RWPE1 (cell line): ENCODE measurements at regions not wholly inside any gene's neighbourhood (a gene's known extent, or its start where the extent isn't known, plus 50 kb on each side); places are given as distances from the start of the nearest gene placed in this dataset.

Source experiments
- CTCF ChIA-PET: fragments of 350-600 bp; sonication (Branson Sonifier 250); formaldehyde crosslinking; extraction: SDS; loops from one replicate; lab custom pipeline; 2021; lab: Yijun Ruan, JAX
- POLR2A ChIA-PET: fragments of 400-600 bp; formaldehyde crosslinking; extraction: SDS; loops from one replicate; lab custom pipeline; 2020; ENCODE audit warnings: antibody characterized with exemption; ENCODE audit not compliant: low non-redundant PET; lab: Yijun Ruan, JAX
- DNase-seq: peaks from one replicate; pipeline ENCODE4 v3.0.0; 2012; ENCODE audit warnings: low spot score
- H3K27ac ChIP-seq: fragments of 450-650 bp; 2 replicates; pipeline ENCODE4 v1.5.1; 2017
- TF ChIP-seq, protein P1 (sequence below): fragments of 450-650 bp; conservative IDR thresholded peaks from 2 replicates; pipeline ENCODE4 v1.5.1; 2017; ENCODE audit warnings: low read depth, mild to moderate bottlenecking

DNA sequence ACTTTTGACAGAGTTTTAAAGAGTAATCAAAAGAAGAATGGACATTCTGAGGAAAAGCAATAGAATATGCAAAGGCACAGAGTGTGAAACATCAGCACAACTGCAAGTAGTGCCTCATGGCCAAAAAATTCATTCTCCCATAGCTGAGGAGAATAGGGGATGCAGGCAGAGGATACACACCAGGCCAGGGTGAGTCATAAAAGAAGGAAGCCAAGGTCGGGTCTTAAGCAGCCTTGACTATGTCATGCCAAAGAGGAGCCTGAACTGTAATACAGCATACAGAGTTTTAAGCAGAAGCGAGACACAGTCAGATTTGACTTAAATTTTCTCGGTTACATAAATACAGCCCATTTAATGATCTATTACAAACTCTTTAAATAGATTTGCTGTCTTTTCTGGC is 165.0 kb downstream of the LNPK start:
- TF ChIP-seq, protein P1, sequence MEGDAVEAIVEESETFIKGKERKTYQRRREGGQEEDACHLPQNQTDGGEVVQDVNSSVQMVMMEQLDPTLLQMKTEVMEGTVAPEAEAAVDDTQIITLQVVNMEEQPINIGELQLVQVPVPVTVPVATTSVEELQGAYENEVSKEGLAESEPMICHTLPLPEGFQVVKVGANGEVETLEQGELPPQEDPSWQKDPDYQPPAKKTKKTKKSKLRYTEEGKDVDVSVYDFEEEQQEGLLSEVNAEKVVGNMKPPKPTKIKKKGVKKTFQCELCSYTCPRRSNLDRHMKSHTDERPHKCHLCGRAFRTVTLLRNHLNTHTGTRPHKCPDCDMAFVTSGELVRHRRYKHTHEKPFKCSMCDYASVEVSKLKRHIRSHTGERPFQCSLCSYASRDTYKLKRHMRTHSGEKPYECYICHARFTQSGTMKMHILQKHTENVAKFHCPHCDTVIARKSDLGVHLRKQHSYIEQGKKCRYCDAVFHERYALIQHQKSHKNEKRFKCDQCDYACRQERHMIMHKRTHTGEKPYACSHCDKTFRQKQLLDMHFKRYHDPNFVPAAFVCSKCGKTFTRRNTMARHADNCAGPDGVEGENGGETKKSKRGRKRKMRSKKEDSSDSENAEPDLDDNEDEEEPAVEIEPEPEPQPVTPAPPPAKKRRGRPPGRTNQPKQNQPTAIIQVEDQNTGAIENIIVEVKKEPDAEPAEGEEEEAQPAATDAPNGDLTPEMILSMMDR = no peak
- DNase-seq = no peak
- ChIA-PET POLR2A (no interaction called here), CTCF (no interaction called here)
- H3K27ac ChIP-seq = no peak overlapping the region

DNA sequence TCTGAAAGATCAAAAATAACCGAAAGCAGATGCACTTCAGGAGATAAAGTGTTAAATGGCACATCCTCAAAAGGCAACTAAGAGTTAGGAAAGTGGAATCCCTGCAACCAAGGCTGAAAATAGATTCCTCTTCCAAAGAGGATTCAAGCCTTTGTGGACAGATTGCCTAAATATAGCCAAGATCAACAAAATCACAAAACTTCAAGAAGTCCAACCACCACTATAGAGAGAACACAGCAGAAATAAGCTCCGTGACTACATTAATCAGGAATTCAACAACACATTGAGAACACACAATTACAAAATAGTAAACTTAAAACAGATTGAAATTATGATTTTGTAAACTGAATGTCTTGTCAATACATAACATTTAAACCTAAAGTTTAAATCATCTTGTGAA is 165.7 kb downstream of the LNPK start:
- H3K27ac ChIP-seq = no peak overlapping the region
- no peak for DNase-seq
- ChIA-PET POLR2A (no interaction called here), CTCF (no interaction called here)
- TF ChIP-seq, protein P1 = no peak

DNA sequence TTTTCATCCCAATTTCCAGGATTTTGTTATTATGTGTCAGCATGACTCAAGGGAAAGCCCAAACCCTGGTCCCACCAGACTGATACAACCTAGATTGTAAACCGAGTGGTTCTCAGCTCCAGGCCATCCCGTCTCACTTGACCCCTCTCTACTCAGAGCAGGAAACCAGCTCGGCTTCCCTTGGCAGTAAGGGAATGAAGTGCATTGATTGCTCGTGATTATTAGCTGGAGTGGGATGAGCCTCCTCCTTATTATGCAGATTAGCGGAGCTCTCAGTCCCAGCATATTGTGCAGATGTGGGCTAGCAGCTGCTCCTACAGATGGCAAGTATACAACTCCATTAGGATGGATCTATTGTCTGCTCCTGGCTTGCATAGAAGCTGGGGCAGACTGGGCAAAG is 167.6 kb downstream of the LNPK start:
- ChIA-PET CTCF (no interaction called here), POLR2A (no interaction called here)
- H3K27ac ChIP-seq = no peak overlapping the region
- TF ChIP-seq, protein P1 = no peak
- DNase-seq = no peak

DNA sequence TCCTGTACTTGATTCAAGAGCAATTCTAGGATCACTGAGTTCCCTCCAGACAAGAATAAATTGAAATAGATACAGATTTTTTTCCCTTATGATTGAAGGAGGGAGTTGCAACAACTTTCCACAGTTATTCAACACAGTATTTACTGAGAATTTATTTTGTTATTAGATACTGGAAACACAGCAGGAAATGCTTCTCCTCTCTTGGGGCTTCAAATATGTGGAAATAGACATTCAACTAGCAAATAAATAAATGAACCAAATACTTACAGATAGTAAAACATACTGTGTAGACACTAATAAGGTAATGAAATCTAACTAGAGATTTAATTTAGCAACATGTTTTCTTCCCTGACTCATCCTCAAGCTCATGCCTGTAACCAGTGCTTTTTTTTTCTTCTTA is 169.2 kb downstream of the LNPK start:
- TF ChIP-seq, protein P1 = no peak
- CTCF ChIA-PET = interaction anchor here (0.6 kb wide), 1 partner anchor 20 kb away, joined by 3 read pairs; no protein-coding TSS in a partner anchor
- no peak for DNase-seq
- POLR2A ChIA-PET = no interaction called here
- no peak overlapping the region for H3K27ac ChIP-seq

DNA sequence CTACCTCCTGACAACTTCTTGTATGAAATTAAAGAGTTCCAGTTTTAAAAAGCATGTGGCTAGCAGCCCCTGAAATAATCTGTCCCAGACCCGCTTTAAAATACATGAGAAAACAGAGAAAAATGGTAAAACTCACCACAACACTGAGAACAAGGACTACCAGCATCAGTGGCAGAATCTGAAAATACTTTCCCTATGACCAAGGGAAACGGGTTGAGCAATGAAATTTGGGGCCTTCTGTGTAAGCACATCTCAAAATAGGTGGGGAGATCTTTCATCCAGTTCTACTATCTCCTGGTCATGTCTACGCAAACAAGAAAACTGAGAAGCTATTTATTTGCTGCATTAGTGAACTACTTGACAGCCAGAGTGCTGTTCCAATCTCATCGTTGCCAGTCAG is 172.3 kb downstream of the LNPK start:
- ChIA-PET CTCF (no interaction called here), POLR2A (no interaction called here)
- H3K27ac ChIP-seq = no peak overlapping the region
- TF ChIP-seq, protein P1 = no peak
- no peak for DNase-seq

DNA sequence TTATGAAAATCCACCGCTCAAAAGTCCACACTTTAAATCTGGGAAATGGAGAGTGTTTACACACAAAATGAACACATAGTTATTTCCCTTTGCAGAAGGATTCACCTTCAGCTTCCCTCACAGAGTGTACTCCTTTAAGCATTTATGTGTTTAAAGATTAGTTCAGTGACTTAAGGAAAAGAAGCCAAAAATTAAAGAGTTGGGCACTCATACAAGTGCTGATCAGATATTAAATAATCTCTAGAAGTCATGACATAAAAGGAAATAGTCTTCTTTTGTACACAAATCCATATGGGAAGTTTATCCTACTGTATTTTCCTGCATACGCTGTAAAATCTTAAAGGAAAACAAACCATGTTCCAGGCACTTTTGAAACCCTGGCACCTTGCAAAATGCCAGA is 174.2 kb downstream of the LNPK start:
- ChIA-PET CTCF (no interaction called here), POLR2A (no interaction called here)
- no peak overlapping the region for H3K27ac ChIP-seq
- DNase-seq = no peak
- TF ChIP-seq, protein P1 = no peak

DNA sequence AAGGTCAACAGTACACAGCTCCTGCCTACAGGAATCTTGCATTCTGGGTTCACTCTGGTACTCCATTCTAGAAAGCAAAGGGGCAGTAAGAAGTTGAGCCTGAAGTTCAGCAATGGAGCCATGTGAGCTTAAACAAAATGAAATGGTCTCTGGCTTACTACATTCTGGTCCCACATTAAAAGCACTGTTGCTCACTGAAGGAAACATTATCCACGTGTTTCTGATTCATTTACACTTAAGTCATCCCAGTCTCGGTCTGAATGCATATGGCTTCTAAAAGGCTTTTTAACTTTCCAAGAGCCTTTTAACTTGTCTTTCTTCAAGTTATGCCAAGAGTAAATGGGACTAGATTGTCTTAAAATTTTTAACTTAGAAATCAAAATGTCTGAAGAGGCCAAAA is 177.8 kb downstream of the LNPK start:
- ChIA-PET CTCF (no interaction called here), POLR2A (no interaction called here)
- TF ChIP-seq, protein P1 = no peak
- H3K27ac ChIP-seq = no peak overlapping the region
- no peak for DNase-seq
